ENCODE measurements at regions not wholly inside any gene's neighbourhood (a gene's known extent, or its start where the extent isn't known, plus 50 kb on each side); places are given as distances from the start of the nearest gene placed in this dataset.
"Not testable (repeated sequence)": the region's sequence is repeated elsewhere in the genome, so short reads cannot be mapped to it uniquely, and the experiment has no call there.

DNA sequence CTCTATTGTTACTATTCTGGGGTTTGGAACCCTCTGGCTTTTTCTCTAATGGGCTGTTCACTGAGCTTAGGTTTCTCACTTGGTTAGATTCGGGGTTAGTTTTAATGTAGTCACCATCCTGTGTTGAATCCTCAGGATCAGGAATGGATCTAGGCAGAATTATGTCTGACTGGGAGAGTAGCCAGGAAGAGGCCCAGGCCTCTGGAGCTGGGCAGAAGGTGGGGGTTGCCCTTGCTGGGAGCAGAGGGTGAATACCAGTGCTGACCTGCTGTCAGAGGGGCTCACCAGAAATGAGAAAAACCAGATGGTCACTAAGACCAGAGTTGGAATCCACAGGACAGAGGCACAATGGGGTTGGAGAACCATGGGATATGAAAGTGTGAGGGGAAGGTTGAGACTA is 126.6 kb upstream of the SLC4A4 start:
- no peak for DNase-seq

DNA sequence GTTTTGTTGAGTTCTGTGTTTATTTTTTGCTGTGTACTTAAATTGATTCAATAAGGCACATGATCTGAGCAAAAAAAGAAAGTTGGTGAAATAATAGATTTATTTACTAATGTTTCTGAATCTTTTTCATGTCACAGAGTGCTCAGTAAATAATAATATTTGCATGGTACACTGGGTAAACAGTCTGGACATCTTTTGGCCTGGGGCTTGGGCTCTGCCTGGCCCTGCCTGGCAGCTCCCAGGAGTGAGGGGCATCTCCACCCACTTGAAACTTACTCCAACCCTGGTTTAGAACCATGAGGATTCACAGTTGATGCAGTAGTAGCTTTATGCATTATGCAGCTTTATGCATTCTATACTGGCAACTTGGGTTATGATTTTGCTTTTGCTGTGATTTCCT is 124.2 kb upstream of the SLC4A4 start:
- DNase-seq = no peak

DNA sequence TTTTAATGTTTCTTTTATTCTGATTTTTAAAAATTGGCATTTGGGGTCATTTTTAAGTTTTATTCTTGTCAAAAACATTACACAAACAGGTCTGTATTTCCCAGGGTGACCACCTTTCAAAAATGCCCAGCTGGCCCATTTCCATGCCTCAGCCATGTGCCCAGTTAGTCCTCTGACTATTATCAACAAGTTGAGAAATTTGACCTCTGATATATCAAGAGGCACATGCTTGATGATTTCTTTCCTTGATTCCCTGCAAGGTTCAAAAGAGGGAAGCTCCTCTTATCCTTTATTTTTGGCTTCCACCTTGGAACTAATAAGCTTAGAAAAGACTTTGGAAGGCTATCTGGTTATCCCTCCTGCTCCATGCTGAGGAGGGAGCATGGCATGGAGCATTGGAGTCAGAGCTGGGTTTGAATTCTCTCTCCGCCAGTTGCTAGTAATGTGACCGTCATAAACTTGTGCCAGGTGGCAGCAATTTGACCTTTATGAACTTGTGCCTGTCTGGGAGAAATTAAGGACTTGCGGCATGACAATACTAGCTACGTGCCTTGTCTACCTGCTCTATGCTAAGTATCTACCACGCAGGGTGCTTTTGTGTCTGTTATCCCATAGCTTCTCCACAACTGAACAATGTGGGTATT is 122.4 kb upstream of the SLC4A4 start:
- no peak for DNase-seq

DNA sequence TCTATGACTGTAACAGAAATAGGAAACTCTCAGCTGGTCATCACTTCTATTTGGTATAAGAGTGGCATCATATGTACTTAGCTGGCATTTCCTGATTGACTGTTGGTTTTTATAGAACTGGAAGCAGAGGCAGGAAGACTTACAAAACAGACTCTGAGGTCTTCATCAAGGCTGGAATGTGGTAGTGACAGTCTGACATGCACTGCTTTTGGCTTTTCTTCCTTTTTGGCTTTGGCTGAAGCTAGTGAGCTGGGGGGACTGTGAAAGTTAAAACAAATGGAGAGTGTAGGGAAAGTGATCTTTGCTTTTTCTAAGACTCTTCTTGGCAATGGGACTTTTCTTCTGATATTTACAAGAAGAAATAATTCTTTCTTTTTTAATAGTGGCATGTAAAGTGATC is 121.1 kb upstream of the SLC4A4 start:
- no peak for DNase-seq

DNA sequence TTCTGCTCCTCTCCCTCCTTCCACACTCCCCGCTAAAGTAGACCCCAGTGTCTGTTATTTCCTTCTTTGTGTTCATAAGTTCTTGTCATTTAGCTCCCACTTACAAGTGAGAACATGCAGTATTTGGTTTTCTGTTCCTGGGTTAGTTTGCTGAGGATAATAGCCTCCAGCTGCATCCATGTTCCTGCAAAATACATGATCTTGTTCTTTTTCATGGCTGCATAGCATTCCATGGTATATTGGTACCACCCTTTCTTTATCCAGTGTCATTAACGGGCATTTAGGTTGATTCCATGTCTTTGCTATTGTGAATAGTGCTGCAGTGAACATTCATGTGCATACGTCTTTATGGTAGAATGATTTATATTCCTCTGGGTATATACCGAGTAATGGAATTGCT is 118.0 kb upstream of the SLC4A4 start:
- DNase-seq = not testable (repeated sequence)

DNA sequence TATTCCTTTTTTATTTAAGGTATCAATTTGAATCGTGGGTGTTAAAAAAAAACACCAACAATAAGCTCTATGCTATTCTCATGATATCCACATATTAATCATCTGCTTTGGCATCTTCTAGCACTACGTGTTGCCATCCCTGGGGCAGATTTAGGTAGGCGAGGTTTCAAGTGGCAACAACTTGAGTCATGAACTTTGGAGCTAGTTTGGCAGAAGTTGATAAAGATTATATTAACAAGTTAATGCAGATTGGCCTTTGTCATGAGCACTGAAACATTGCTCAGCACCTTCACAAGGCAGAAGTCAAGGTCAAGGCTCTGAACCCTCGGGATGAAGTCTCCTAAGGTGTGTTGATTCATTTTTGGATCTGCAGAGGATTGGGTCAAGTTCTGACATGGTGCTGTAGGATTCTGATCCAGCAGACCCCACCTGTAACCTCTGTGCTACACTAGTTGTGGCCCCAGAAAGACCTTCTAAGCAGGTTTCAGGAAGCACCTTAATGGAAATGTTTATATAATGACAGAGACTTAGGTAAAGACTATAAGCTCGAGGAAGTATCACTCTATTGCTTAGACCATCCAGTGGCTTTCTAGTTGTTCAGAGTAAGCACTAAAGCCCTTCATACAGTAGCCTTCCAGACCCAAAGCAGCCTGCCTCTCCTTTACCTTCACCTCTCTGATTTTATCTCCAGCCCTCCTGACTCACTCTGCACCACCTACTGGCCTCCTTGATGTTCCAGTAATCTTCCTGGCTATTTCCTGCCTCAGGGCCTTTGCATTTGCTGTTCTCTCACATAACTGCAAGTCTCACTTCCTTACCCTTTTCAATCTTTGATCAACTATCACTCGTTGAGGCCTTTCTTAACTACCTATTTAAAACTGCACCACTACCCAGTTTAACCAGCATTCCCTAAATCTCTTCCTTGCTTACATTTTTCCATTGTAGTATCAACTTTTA is 117.0 kb upstream of the SLC4A4 start:
- no peak for DNase-seq

DNA sequence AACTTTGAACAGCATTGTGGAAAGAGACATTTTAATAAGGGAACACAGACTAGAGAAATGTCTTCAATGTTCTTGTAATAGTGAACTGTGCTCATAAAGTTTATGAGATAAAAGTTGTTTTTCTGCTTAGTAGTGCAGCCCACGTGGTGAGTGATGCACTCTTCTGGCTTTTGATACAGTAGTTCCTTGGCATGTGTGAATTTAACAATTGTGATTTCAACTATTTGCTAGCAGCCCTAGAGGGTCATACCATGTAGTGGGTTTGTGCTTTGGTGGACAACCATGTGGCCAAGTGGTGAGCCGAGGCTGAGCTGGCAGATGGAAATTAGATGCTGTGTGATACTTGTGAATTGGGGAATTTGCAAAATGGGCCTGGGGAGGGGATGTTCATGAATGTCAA is 116.2 kb upstream of the SLC4A4 start:
- DNase-seq = no peak

DNA sequence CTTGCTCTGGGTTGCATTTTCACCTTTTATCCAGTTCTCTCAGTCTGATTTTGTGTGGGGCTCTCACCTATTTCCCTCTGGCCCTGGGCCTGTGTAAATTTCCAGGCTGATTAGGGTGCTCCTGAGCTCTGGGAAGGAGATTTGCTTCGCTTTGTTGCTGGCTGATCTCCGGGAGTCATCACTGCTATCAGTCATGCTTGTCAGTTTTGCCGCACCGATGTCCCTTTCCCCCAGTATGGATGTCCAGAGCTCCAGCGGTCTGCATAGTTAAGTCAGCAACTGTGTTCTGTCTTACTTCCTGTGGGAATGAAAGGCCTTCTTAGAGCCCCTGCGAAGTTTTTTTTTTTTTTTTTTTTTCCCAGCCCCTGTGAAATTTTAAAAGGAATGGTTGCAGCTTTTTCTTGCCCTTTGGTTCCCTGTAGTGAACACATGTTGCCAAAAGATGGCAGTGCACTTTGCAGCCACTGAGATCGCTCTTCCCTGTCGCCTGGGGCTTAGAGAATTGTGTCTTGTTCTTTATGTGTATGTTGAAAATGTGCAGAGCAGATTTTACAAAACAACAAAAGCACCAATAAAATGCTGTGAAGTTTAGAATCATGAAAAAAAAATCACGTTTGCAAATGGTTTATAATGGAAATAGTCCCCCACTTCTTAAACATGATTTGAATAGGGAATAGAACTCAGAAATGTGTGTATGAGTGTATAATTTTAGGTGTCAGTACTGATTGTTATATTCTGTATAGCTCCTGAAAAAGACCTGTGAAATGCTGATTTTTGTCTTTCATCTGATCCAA is 109.1 kb upstream of the SLC4A4 start:
- DNase-seq = no peak

DNA sequence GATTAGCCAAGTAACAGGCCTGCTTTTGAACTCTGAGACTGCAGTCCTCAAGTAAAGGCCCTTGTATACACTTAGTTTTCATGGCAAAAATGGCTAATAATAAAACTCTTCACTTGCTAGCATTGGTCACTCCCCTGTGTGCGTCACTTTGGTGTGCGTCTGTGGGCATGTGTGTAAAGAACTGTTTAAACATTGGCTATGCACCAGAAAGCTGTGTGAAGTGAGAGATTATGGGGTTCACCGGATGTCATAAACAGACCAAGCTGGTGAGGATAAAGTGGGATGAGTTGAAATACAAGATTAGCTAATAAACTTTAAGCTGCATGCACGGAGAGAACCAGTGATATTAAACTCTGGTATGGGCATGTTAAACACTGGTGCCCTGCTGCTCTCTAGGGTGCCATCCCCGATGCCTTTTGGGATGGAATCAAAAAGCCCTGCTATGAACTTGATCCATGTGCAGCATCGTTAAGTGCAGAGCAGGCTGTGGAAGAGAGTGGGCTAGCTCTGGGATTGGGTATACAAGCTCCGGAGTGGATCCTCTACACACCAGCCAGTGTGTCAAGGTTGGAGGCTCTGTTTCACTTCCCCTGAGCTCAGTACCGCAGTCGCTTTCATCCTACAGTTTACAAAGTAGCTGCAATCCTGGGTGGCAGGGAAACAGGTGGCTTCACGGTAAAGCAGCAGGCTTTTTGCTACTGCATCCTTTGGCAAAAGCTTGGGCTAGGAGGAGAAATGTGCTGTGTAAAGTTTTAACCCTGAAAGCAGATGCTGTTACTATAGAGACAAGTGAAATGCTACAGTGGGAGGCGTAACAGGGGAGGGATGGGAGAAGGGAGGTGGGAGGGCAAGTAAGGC is 108.3 kb upstream of the SLC4A4 start:
- no peak for DNase-seq

DNA sequence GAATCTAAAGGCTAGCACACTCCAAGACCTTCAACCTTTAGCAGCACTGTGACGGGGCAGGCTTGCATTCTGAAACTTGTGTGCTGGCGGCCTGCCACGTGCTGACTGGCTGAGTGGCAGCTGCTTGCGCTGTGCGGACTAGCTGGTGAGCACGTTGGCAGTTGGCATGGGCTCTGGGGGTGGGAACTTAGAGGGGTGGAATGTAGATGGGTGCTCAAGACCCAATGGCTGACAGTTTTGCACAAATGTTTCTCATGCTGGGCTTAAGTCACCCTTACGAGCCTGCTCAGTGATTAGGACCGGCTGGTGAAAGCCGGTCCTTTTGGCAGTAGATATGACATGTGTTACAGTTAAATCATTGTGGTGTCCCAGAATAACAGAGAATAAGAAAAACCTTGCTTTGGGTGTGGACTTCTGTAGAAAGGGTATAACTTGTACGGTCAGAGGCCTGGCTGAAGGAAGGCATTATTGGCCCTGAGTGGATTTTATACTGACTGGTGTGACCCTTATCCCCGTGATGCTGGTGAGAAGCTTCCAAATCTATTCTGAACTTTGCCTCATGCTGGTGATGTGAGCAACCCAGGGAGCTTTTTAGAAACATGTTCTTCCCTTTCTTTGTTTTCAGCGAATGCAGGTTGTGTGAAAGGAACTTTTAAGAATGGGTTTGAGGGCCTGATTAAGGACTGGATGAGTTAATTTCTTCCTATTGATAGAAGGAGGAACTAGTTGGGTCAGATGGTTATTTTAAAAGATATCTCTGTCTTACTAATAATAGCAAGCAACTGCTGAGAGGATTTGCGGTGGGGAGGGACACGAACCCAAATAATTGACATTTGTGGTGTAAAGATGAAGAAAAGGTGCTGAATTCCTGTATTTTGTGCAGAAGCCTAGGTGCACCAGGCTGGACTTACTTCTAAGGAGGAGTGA is 107.4 kb upstream of the SLC4A4 start:
- no peak for DNase-seq

DNA sequence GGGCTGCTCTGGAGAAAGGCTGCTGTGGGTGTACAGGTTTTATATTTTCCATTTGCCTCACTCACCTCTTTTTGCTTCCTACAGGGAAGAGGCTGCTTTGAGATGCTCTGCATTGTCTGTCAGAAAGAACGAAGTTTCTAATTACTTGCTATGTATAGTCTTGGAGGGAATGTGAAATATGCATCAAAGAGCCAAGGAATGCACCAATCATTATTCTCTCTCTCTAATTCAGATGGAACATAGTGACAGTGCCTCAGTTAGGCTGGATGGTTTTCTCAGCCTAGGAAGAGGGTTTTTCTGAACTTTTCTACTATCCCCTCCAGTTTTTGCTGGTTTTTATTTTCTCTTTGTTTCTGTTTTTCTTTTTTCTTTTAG is 106.8 kb upstream of the SLC4A4 start:
- no peak for DNase-seq

DNA sequence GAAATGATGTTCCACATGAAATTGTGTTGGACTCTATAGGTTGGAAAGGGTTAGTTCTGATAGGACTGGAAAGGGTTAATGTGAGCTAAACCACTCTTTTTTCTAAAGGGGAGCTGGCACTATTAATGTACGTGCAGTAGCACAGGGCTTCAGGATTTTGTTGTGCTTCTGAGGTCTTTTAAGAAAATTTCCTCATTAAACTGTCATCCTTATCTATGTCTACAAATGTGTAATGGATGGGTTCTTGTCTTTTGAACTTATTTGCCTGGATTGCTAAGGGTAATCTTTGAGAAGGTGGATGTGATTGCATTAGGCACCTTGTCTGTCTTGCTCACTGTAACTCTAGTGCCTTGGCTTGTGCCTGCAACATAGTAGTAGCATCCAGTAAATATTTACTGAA is 106.0 kb upstream of the SLC4A4 start:
- no peak for DNase-seq

DNA sequence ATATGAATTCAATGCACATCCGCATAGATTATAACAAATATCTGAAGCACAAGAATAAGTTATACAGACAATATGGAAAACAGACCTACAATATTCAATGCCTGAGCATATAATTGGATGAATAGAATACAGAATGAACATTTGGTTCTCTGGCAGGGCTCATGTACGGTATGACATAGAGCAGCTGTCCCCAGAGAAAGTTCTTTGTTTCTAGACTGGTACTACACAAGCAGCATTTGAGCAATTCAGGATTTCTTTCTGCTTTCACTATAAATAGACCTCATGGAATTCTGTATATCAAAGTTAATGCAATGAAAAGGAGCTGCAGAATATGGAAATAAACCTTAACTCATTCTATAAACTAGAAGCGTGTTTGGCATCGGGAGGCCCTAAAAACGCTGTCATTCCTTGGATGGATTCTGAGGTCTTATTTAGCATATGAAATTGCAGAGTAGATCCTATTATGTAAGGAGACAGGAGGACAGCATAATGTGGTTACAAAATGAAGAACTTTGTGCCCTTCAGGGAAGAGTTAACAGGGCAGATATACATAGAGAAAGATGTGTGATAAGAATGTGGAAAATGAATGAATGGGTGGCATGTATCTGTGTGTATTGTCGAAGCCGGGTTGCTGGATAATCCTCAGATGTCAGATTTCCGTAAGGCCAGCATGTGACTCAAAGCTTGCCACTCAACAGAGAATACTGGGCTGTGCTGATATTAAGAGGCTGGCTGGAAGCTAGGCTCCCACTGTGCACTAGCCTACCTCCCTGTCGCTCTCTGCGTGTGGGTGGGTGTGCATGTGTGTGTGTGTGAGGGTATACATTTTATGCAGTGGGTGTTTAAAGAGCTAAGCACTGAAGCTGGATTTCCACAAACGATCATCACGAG is 103.3 kb upstream of the SLC4A4 start:
- DNase-seq = no peak

DNA sequence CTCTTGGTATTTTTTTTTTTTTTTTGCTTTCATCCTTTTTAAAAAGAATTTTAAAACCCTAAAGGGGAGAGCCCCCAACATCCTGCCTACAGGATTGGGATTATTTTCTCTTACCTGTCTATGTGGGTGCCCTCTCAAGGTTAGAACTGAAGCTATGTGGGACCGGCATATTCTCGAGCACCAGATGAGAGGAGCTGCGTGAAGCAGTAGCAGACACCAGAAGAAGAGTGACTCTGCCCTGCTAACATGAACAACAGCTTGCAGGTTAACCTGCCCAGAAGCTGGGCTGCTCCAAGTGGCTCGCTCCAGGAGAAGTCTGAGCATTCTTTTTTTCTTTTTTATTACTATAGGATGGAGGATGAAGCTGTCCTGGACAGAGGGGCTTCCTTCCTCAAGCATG is 102.6 kb upstream of the SLC4A4 start:
- no peak for DNase-seq

DNA sequence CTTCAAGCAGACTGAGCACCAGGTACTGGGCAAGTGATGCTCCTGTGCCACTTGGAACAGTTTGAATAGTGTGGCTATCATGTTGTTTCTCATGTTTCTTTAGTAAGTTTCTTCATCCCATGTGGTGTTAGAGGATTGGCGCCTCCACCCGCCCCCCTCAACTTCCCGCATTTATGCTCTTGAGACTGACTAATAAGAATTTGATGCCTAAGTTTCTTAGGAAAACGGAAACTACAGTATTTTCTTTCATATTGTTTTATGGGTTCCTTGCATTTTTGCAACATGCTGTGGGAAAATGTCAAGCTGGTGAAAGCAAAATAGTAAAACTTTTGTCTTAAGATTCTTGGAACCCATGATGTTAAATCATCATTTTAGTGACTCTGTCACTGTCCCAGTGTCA is 101.2 kb upstream of the SLC4A4 start:
- no peak for DNase-seq

DNA sequence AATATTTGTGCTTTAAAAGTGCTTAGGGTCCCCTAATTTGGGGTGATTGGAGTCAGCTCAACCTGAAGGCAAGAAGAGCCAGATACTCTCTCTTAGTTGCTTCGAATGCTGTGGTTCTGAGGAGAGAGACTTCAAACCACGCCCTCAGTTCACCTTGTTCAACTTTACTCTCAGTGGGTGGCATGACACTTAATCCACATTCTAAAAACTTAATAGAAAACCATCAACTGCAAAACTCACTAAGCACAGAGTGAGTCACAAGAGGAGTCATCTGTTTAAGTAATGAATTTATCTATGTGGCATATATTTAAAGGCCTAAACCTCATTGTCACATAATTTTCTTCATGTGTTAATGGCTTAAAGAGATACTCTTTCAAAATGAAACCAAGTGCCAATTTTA is 99.5 kb upstream of the SLC4A4 start:
- no peak for DNase-seq

DNA sequence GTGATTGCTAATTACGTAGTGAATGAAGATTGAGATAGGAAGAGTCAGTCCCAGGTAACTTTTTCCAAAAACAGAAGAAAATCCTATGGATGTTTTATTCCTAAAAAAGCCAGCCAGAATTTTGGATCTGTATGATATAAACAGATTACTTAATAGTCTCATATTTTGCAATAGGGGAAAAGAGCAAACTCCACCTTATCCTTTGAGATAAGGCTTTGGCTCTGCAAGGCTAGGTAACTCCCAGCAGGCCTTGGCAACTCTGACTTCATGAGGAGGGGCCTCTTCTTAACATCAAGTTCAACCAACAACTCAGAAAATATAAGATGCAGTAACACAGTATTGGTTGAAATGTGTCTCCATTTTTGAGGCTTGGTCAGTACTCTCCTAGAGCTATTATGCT is 98.7 kb upstream of the SLC4A4 start:
- DNase-seq = no peak

DNA sequence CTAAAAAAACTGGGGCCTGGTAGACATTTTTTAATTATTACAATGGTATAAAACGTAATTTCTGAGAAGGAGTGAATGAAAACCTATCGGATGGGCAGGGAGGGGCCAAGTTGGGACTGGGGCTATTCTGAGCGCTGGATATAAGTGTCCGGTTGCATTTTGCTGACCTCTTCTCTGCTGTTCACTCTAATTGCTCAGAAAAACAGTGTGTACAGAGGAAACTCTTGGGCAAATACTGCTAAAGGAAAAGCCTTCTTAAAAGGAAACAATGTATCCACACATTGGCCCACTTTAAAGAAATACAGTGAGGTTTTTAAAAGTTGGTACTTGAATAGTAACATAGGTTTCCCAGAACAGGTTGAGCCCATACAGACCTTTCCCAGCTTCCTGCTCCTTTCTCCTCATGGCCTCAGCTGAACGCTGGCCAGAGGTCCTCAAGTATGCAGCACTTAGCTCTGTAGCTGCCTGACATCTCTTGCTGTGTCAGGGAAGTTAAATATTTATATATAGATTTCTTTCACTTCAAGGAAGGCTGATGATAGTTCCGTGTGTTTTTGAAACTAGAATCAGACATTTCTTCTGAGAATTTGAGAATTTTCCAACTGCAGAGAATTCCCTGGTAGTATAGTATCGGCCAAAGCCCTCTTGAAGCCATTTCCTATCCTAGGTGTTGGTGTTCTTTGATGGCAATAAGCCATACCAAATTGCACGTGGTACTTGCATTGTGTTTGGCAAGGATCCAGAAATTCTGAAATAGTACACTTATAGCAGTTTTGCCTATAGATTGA is 97.1 kb upstream of the SLC4A4 start:
- no peak for DNase-seq

DNA sequence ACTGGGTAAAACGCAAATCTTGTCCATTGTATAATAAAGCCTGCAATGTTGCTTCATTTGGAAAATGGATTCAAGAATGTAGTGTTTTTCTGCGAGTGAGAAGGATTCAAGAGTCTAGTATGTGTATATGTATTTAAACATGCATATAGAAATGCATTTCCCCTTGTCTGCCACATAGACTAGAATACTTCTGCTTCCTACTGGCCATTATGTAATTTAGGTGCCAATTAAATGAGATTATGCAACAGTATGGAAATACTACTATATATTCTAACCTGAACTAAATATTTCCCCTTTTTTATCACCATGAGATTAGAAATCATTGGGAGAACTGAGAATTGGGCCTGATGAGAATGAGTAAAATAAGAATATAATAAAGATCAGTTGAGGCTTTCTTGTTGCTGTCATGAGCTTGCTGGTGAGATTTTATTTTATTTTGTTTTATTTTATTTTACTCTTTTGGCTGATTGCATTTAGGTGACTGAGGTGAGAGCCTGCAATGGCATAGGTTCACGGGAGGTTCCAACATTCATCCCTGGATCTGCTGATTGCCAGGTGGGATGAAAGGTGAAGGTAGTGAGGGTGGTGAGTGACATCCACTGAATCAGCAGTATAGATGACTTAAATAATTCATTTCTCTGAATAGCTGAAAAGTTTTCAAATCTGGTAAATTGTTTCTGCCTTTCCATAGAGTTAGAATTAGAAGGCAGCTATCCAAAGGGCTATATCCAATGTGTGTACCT is 95.6 kb upstream of the SLC4A4 start:
- no peak for DNase-seq

All from 8988T (cell line).